ENCODE measurements at regions not wholly inside any gene's neighbourhood (a gene's known extent, or its start where the extent isn't known, plus 50 kb on each side); places are given as distances from the start of the nearest gene placed in this dataset.
"Not testable (repeated sequence)": the region's sequence is repeated elsewhere in the genome, so short reads cannot be mapped to it uniquely, and the experiment has no call there.

GRCh38 chr6:120786256-120786655, 548.0 kb downstream of the TBC1D32 start:
- DNase-seq: no peak

GRCh38 chr6:120785459-120786086, 548.7 kb downstream of the TBC1D32 start:
- no peak for DNase-seq

- DNase-seq: no peak
Measured at GRCh38 chr6:120779441-120779840, 554.8 kb downstream of the TBC1D32 start.

- DNase-seq: no peak
Measured at GRCh38 chr6:120775698-120776097, 558.6 kb downstream of the TBC1D32 start.

- no peak for DNase-seq
Measured at GRCh38 chr6:120774275-120774674, 560.0 kb downstream of the TBC1D32 start.

- no peak for DNase-seq
Measured at GRCh38 chr6:120771019-120771418, 563.3 kb downstream of the TBC1D32 start.

GRCh38 chr6:120764312-120764711, 570.0 kb downstream of the TBC1D32 start:
- DNase-seq: no peak

- no peak for DNase-seq
Measured at GRCh38 chr6:120759570-120759969, 574.7 kb downstream of the TBC1D32 start.

- not testable (repeated sequence) for DNase-seq
Measured at GRCh38 chr6:120748574-120748973, 585.7 kb downstream of the TBC1D32 start.

- no peak for DNase-seq
Measured at GRCh38 chr6:120736740-120737139, 597.5 kb downstream of the TBC1D32 start.

- DNase-seq: no peak
Measured at GRCh38 chr6:120735641-120736040, 598.6 kb downstream of the TBC1D32 start.

- no peak for DNase-seq
Measured at GRCh38 chr6:120711255-120711654, 623.0 kb downstream of the TBC1D32 start.

- DNase-seq: no peak
Measured at GRCh38 chr6:120700001-120700400, 634.3 kb downstream of the TBC1D32 start.

GRCh38 chr6:120686492-120686891, 647.8 kb downstream of the TBC1D32 start:
- DNase-seq: no peak

- no peak for DNase-seq
Measured at GRCh38 chr6:120682145-120682544, 652.1 kb downstream of the TBC1D32 start.

GRCh38 chr6:120681204-120681603, 653.1 kb downstream of the TBC1D32 start:
- no peak for DNase-seq

GRCh38 chr6:120675886-120676285, 658.4 kb downstream of the TBC1D32 start:
- DNase-seq: no peak

- DNase-seq: no peak
Measured at GRCh38 chr6:120671519-120671918, 662.8 kb downstream of the TBC1D32 start.

GRCh38 chr6:120652506-120652905, 681.8 kb downstream of the TBC1D32 start:
- no peak for DNase-seq

- DNase-seq: no peak
Measured at GRCh38 chr6:120648713-120649112, 685.6 kb downstream of the TBC1D32 start.

GRCh38 chr6:120646101-120646500, 688.2 kb downstream of the TBC1D32 start:
- no peak for DNase-seq

- DNase-seq: no peak
Measured at GRCh38 chr6:120632975-120633374, 701.3 kb downstream of the TBC1D32 start.

- DNase-seq: no peak
Measured at GRCh38 chr6:120627612-120628011, 706.7 kb downstream of the TBC1D32 start.

GRCh38 chr6:120622127-120622631, 712.1 kb downstream of the TBC1D32 start:
- no peak for DNase-seq

- no peak for DNase-seq
Measured at GRCh38 chr6:120620900-120621299, 713.4 kb downstream of the TBC1D32 start.

Data from 8988T (cell line).